ENCODE measurements at regions not wholly inside any gene's neighbourhood (a gene's known extent, or its start where the extent isn't known, plus 50 kb on each side); places are given as distances from the start of the nearest gene placed in this dataset.

DNA sequence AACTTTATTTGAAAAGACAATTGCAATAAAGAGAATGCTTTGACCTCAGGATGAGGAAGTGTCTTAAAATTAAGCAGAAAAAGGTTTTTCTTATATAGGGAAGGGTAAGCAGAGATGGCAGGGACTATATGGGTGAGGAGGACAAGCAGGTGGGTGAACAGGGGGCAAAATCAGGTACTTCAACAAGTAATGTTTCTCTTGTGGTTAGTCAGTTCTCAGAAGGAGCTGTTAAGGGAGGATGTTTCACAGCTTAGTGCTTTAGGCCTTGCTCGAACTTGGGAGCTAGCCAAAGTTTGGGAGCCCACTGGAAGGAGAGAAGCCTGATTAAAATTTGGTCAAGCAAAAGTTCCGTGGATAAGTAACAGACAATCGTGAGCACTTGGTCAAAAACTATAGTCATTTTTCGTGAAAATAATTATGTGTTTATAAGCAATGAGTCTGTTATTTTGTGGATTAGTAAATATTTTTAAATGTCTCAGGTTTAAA is 364.2 kb upstream of the TMPO start:
- no peaks in the 10 kb centered on the region for H3K9me3 ChIP-seq (replicated peaks in 1 of 3)
- no peaks in the 10 kb centered on the region for H3K27me3 ChIP-seq
- H3K4me3 ChIP-seq, result no peak overlapping the region
- no peaks in the 10 kb centered on the region for H3K4me1 ChIP-seq (replicated peaks in 1 of 2)
- H3K36me3 ChIP-seq (replicated peaks in 1 of 2), result no peaks in the 10 kb centered on the region
- intact Hi-C loops (cut with DNase I), result no loop called here
- no peak overlapping the region for H3K27ac ChIP-seq
- no peak for TF ChIP-seq POLR2A (IDR thresholded peaks at IDR 0.05)
- TF ChIP-seq, protein P1, sequence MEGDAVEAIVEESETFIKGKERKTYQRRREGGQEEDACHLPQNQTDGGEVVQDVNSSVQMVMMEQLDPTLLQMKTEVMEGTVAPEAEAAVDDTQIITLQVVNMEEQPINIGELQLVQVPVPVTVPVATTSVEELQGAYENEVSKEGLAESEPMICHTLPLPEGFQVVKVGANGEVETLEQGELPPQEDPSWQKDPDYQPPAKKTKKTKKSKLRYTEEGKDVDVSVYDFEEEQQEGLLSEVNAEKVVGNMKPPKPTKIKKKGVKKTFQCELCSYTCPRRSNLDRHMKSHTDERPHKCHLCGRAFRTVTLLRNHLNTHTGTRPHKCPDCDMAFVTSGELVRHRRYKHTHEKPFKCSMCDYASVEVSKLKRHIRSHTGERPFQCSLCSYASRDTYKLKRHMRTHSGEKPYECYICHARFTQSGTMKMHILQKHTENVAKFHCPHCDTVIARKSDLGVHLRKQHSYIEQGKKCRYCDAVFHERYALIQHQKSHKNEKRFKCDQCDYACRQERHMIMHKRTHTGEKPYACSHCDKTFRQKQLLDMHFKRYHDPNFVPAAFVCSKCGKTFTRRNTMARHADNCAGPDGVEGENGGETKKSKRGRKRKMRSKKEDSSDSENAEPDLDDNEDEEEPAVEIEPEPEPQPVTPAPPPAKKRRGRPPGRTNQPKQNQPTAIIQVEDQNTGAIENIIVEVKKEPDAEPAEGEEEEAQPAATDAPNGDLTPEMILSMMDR (IDR thresholded peaks at IDR 0.05), result no peak
- DNase-seq, result no peak
- 69 to 83% (median 71%) methylated on average over 4 of the region's 4 CpGs for WGBS, 4 donors

DNA sequence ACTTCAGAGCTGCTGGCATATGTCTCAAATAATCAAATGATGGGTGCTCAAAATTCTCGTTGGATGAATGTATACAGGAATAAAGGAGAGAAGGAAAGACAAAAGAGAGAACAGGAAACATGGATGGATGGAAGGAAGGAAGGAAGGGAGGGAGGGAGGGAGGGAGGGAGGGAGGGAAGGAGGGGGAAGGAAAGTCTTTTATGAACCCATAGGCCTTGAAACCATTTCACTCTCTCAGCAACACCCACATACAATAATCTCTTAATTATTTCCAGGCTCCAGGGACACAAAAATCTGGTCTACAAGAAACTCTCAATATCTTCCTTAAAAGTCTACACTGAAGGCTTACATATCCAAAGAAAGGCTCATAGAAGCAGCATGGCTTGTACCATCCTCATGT is 363.4 kb upstream of the TMPO start:
- no peak for TF ChIP-seq POLR2A (IDR thresholded peaks at IDR 0.05)
- TF ChIP-seq, protein P1 (IDR thresholded peaks at IDR 0.05), result no peak
- H3K36me3 ChIP-seq (replicated peaks in 1 of 2), result no peaks in the 10 kb centered on the region
- H3K4me3 ChIP-seq, result no peak overlapping the region
- H3K9me3 ChIP-seq (replicated peaks in 1 of 3), result no peaks in the 10 kb centered on the region
- DNase-seq, result no peak
- intact Hi-C loops (cut with DNase I), result no loop called here
- H3K27me3 ChIP-seq, result no peaks in the 10 kb centered on the region
- no peaks in the 10 kb centered on the region for H3K4me1 ChIP-seq (replicated peaks in 1 of 2)
- H3K27ac ChIP-seq, result no peak overlapping the region
- 60 to 77% (median 74%) methylated on average over 1 of the region's 1 CpG for WGBS, 4 donors

DNA sequence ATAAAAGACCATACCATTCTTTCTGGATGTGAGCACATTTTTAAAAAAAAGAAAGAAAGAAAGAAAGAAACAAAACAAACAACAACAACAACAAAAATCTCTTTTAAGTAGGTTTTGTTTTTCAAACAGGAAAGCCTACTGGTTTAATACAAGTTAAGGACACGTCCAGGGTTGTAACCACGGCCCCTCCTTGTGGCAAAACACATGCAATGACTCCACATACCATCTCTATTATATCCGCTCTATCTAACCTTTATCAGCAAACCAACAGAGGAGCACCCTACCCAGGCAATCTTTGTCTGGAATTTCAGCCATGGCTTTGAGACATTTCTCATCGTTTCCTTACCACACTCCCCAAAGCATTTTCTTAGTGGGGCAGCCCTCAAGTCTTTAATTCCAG is 360.5 kb upstream of the TMPO start:
- intact Hi-C loops (cut with DNase I), result no loop called here
- no peaks in the 10 kb centered on the region for H3K9me3 ChIP-seq (replicated peaks in 1 of 3)
- no peak for TF ChIP-seq POLR2A (IDR thresholded peaks at IDR 0.05)
- TF ChIP-seq, protein P1 (IDR thresholded peaks at IDR 0.05), result peak in 2 of 6 experiments; percentile 25 to 29
- H3K27ac ChIP-seq, result no peak overlapping the region
- no peaks in the 10 kb centered on the region for H3K36me3 ChIP-seq (replicated peaks in 1 of 2)
- H3K4me1 ChIP-seq (replicated peaks in 1 of 2), result no peaks in the 10 kb centered on the region
- WGBS, 4 donors, result 13 to 21% (median 18%) methylated on average over 4 of the region's 4 CpGs
- no peak overlapping the region for H3K4me3 ChIP-seq
- H3K27me3 ChIP-seq, result no peaks in the 10 kb centered on the region
- DNase-seq, result peak in 5 of 7 donors; percentile 13 to 63 (median 18)

DNA sequence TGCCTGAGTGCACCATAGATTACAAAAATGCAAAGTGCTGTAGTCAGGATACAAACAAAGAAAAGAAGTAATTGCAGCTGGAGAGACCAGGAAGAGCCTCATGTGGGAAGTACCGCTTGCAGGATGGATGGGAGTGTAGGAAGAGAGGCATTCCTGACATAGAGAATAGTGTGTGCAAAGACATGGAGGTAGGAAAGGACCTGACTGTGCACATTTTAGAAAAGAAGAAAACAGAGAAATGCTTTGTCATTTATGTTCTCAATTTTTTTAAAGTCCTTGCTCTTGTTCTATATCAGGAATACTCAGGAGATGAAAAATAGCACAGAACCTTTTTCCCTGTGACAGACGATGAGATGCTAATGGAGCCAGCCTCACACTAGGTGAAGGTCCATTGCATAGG is 358.7 kb upstream of the TMPO start:
- no peak overlapping the region for H3K27ac ChIP-seq
- H3K27me3 ChIP-seq, result no peaks in the 10 kb centered on the region
- WGBS, 4 donors, result 72 to 85% (median 79%) methylated on average over 2 of the region's 2 CpGs
- intact Hi-C loops (cut with DNase I), result no loop called here
- no peaks in the 10 kb centered on the region for H3K9me3 ChIP-seq (replicated peaks in 1 of 3)
- no peak overlapping the region for H3K4me3 ChIP-seq
- no peaks in the 10 kb centered on the region for H3K36me3 ChIP-seq (replicated peaks in 1 of 2)
- H3K4me1 ChIP-seq (replicated peaks in 1 of 2), result no peaks in the 10 kb centered on the region
- no peak for DNase-seq
- TF ChIP-seq POLR2A (IDR thresholded peaks at IDR 0.05), result no peak
- TF ChIP-seq, protein P1 (IDR thresholded peaks at IDR 0.05), result no peak

Measured in adrenal gland (tissue), 9 donors.